Bronchial epithelial cell (primary cell): ENCODE measurements at regions not wholly inside any gene's neighbourhood (a gene's known extent, or its start where the extent isn't known, plus 50 kb on each side); places are given as distances from the start of the nearest gene placed in this dataset.
A peak's percentile ranks its signal among the peaks of the same experiment; 100 is the strongest.

Source experiments
- DNase-seq: peaks from one replicate; pipeline ENCODE4 v3.0.0-alpha.2; 2010; ENCODE audit warnings: low read depth
- FAIRE-seq: peaks from 2 replicates; lab custom pipeline; 2011; peaks lifted over from hg19 to GRCh38; lab: Jason Lieb, UNC
- H3K27me3 ChIP-seq: 2 replicates; pipeline ENCODE4 v1.5.1; 2011; ENCODE audit warnings: low read length; ENCODE audit not compliant: control insufficient read depth, insufficient read depth
- H3K36me3 ChIP-seq: 2 replicates; pipeline ENCODE4 v1.5.1; 2011; ENCODE audit warnings: low read length; ENCODE audit not compliant: control insufficient read depth, insufficient read depth
- H3K4me3 ChIP-seq: 2 replicates; pipeline ENCODE4 v1.5.1; 2011; ENCODE audit warnings: mild to moderate bottlenecking, low read depth, low read length, control low read depth
- TF ChIP-seq, protein P1 (sequence below): IDR thresholded peaks from 2 replicates; pipeline ENCODE4 v1.5.1; 2011; ENCODE audit warnings: mild to moderate bottlenecking, moderate library complexity, low read length, control low read depth, inconsistent platforms; ENCODE audit not compliant: insufficient read depth, severe bottlenecking

- no peak for FAIRE-seq
Measured at GRCh38 chr1:163406772-163407171, 85.0 kb downstream of the NUF2 start.

DNA sequence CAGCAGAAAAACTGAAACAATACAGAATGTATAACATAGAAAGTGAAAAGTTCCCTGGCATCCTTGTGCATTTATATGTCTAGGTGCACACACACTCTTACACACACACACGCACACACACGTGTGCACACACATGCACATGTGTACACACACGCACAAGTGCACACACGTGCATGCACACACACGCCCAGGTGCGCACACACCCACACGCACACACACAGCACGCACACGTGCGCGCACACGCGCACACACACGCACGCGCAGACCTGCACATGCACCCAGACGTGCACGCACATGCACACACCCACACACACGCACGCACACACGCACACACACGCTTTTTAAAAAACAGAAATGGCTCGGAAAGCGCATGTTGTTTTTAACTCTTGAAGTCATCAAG is 86.5 kb downstream of the NUF2 start:
- FAIRE-seq, result peak; percentile 82
- Histone ChIP-seq H3K36me3 (no peaks in the 10 kb centered on the region), H3K4me3 (no peak overlapping the region), H3K27me3 (no peaks in the 10 kb centered on the region)
- DNase-seq, result no peak
- TF ChIP-seq, protein P1, sequence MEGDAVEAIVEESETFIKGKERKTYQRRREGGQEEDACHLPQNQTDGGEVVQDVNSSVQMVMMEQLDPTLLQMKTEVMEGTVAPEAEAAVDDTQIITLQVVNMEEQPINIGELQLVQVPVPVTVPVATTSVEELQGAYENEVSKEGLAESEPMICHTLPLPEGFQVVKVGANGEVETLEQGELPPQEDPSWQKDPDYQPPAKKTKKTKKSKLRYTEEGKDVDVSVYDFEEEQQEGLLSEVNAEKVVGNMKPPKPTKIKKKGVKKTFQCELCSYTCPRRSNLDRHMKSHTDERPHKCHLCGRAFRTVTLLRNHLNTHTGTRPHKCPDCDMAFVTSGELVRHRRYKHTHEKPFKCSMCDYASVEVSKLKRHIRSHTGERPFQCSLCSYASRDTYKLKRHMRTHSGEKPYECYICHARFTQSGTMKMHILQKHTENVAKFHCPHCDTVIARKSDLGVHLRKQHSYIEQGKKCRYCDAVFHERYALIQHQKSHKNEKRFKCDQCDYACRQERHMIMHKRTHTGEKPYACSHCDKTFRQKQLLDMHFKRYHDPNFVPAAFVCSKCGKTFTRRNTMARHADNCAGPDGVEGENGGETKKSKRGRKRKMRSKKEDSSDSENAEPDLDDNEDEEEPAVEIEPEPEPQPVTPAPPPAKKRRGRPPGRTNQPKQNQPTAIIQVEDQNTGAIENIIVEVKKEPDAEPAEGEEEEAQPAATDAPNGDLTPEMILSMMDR, result no peak

More at GRCh38 chr1:163406772-163407171, 85.0 kb downstream of the NUF2 start:
- no peak for DNase-seq
- Histone ChIP-seq H3K27me3 (no peaks in the 10 kb centered on the region), H3K36me3 (no peaks in the 10 kb centered on the region), H3K4me3 (no peak overlapping the region)
- TF ChIP-seq, protein P1, result no peak

- H3K4me3 ChIP-seq, result no peak overlapping the region
- H3K27me3 ChIP-seq, result no peaks in the 10 kb centered on the region
- no peak for FAIRE-seq
- peak; percentile 53 for DNase-seq
- TF ChIP-seq, protein P1, result peak; percentile 76
- H3K36me3 ChIP-seq, result no peaks in the 10 kb centered on the region
Measured at GRCh38 chr1:163410073-163410999, 88.6 kb downstream of the NUF2 start.

- H3K36me3 ChIP-seq, result no peaks in the 10 kb centered on the region
- DNase-seq (no peak), FAIRE-seq (no peak)
- H3K4me3 ChIP-seq, result no peak overlapping the region
- H3K27me3 ChIP-seq, result no peaks in the 10 kb centered on the region
- TF ChIP-seq, protein P1, result no peak
Measured at GRCh38 chr1:163412221-163412620, 90.5 kb downstream of the NUF2 start.

DNA sequence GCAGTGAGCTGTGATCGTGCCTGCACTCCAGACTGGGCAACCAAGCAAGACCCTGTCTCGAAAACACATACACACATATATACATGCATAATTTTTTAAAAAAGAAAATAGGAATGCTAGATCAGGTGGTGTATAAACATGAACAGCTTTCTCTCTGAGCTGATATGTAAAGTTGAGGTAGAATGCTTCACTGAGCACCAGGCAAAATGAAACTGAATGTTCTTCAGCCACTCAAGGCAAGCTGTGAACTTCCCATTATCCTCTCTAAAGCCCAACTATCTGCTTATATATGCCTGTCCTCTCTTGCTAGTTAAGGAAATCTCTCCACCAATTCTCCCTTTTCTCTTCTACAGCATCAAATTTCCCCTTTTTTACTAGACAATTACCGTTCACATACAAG is 93.0 kb downstream of the NUF2 start:
- Histone ChIP-seq H3K27me3 (no peaks in the 10 kb centered on the region), H3K4me3 (no peak overlapping the region), H3K36me3 (no peaks in the 10 kb centered on the region)
- TF ChIP-seq, protein P1, result no peak
- DNase-seq, result no peak
- FAIRE-seq, result no peak
